Pancreas (tissue), 10 donors: ENCODE measurements at regions not wholly inside any gene's neighbourhood (a gene's known extent, or its start where the extent isn't known, plus 50 kb on each side); places are given as distances from the start of the nearest gene placed in this dataset.
"Not testable (repeated sequence)": the region's sequence is repeated elsewhere in the genome, so short reads cannot be mapped to it uniquely, and the experiment has no call there.

Source experiments
- ATAC-seq, 4 donors: fragments of 200-7000 bp; cut with Tn5 transposase; one replicate each; pipeline versions ENCODE4 v1.8.0 to v1.9.1; 2020; ENCODE audit warnings: mild to moderate bottlenecking in 4 of 4, moderate library complexity in 4 of 4
- DNase-seq, 6 donors: peaks; one replicate each; pipeline ENCODE4 v3.0.0-alpha.2; 2020
- FAIRE-seq: peaks from 2 replicates; lab custom pipeline; 2012; peaks lifted over from hg19 to GRCh38; lab: Jason Lieb, UNC
- H3K27ac ChIP-seq, 4 donors: fragments of 200-600 bp; sonication (generic); 1 replicate in 3 of 4; 2 replicates in 1 of 4; pipeline versions ENCODE4 v1.5.0 to v1.8.0; 2020
- H3K27me3 ChIP-seq, 4 donors: fragments of 200-600 bp; one replicate each; pipeline ENCODE4 v1.8.0; 2021
- H3K36me3 ChIP-seq, 3 donors: fragments of 200-600 bp; sonication (generic) in 1 of 3; one replicate each; pipeline versions ENCODE4 v1.5.0 to v1.8.0; 2020 to 2021
- H3K4me1 ChIP-seq, 3 donors: fragments of 200-600 bp; one replicate each; pipeline ENCODE4 v1.8.0; 2021
- H3K4me3 ChIP-seq, 4 donors: fragments of 200-600 bp; sonication (generic) in 2 of 4; one replicate each; pipeline versions ENCODE4 v1.5.0 to v1.8.0; 2020 to 2021
- H3K9me3 ChIP-seq, 4 donors: fragments of 200-600 bp; one replicate each; pipeline ENCODE4 v1.8.0; 2021
- CTCF ChIP-seq, 4 donors: fragments of 200-600 bp; sonication (generic) in 3 of 4; IDR thresholded peaks; one replicate each; pipeline versions ENCODE4 v1.5.0 to v1.8.0; 2021; ENCODE audit warnings: antibody characterized with exemption in 4 of 4
- WGBS, 2 donors: extraction: QIAGEN DNeasy Blood & Tissue Kit; methylation state at CpG; one replicate each; pipeline ENCODE4 v1.1.7; 2013; 5-methylcytosine and 5-hydroxymethylcytosine counted together
- intact Hi-C, 3 donors: fragments of 100-400 bp; cut with DNase I; formaldehyde crosslinking; loops; one replicate each; pipeline versions ENCODE4 v1.11.1 to v1.14.2; 2022
- donor health status: healthy with polysubstance abuse.
- donor health status: DM: no; HTN: no; CAD: no; lungs with moderate emphysema.
- donor health status: DM: no; HTN: no; CAD: no.
- donor health status: control.
- donor health status: control.
- donor health status: Bipolar disorder and iron deficiency.
- donor health status: DM: yes; HTN: yes; CAD: no.
- donor health status: DM: no; HTN: no; CAD: no.
- donor health status: DM: no; HTN: no; CAD: no.
- donor health status: DM: yes; HTN: yes; CAD: no.

- H3K27ac ChIP-seq: no peak overlapping the region
- no peak overlapping the region for H3K4me3 ChIP-seq
- no peak for ATAC-seq
- peak in 1 of 6 donors; percentile 27 for DNase-seq
- 90 to 94% methylated on average over 3 of the region's 3 CpGs for WGBS, 2 donors
- intact Hi-C loops: no loop called here
- no peaks in the 10 kb centered on the region for H3K36me3 ChIP-seq
- H3K27me3 ChIP-seq: no peaks in the 10 kb centered on the region
- H3K4me1 ChIP-seq: no peaks in the 10 kb centered on the region
- no peak for TF ChIP-seq CTCF (IDR thresholded peaks at IDR 0.05)
- no peaks in the 10 kb centered on the region for H3K9me3 ChIP-seq
- FAIRE-seq: no peak
Measured at GRCh38 chr6:170145272-170145592, 145.6 kb downstream of the DLL1 start.

GRCh38 chr6:170144571-170145271, 146.2 kb downstream of the DLL1 start:
- H3K36me3 ChIP-seq: no peaks in the 10 kb centered on the region
- DNase-seq (no peak), FAIRE-seq (no peak), ATAC-seq (no peak)
- intact Hi-C loops: no loop called here
- H3K9me3 ChIP-seq: no peaks in the 10 kb centered on the region
- TF ChIP-seq CTCF (IDR thresholded peaks at IDR 0.05): no peak
- H3K4me1 ChIP-seq: no peaks in the 10 kb centered on the region
- no peak overlapping the region for H3K4me3 ChIP-seq
- 44 to 67% methylated on average over 4 of the region's 4 CpGs for WGBS, 2 donors
- no peak overlapping the region for H3K27ac ChIP-seq
- H3K27me3 ChIP-seq: no peaks in the 10 kb centered on the region

- H3K4me1 ChIP-seq: no peaks in the 10 kb centered on the region
- 72 to 78% methylated on average over 14 of the region's 14 CpGs for WGBS, 2 donors
- intact Hi-C loops: no loop called here
- H3K27me3 ChIP-seq: no peaks in the 10 kb centered on the region
- H3K4me3 ChIP-seq: no peak overlapping the region
- TF ChIP-seq CTCF (IDR thresholded peaks at IDR 0.05): no peak
- no peak overlapping the region for H3K27ac ChIP-seq
- FAIRE-seq: no peak
- H3K9me3 ChIP-seq: no peaks in the 10 kb centered on the region
- no peak for ATAC-seq
- no peaks in the 10 kb centered on the region for H3K36me3 ChIP-seq
- DNase-seq: peak in 1 of 6 donors; percentile 23
Measured at GRCh38 chr6:170143401-170144150, 147.3 kb downstream of the DLL1 start.

GRCh38 chr6:170142559-170142958, 148.3 kb downstream of the DLL1 start:
- FAIRE-seq: no peak
- peak in 1 of 6 donors; percentile 23 for DNase-seq
- no peaks in the 10 kb centered on the region for H3K9me3 ChIP-seq
- intact Hi-C loops: no loop called here
- H3K4me1 ChIP-seq: no peaks in the 10 kb centered on the region
- H3K4me3 ChIP-seq: no peak overlapping the region
- no peaks in the 10 kb centered on the region for H3K36me3 ChIP-seq
- WGBS, 2 donors: 81 to 91% methylated on average over 7 of the region's 7 CpGs
- H3K27me3 ChIP-seq: no peaks in the 10 kb centered on the region
- no peak for TF ChIP-seq CTCF (IDR thresholded peaks at IDR 0.05)
- no peak overlapping the region for H3K27ac ChIP-seq
- ATAC-seq: no peak

- H3K4me3 ChIP-seq, H3K27me3 ChIP-seq, intact Hi-C loops, H3K27ac ChIP-seq, ATAC-seq, H3K9me3 ChIP-seq, H3K4me1 ChIP-seq, FAIRE-seq, H3K36me3 ChIP-seq: not testable (repeated sequence)
- 83 to 90% methylated on average over 10 of the region's 10 CpGs for WGBS, 2 donors
- peak in 1 of 6 donors; percentile 17 for DNase-seq
Measured at GRCh38 chr6:170141061-170141460, 149.8 kb downstream of the DLL1 start.
